Hepatocyte (in vitro differentiated cells): ENCODE measurements at regions not wholly inside any gene's neighbourhood (a gene's known extent, or its start where the extent isn't known, plus 50 kb on each side); places are given as distances from the start of the nearest gene placed in this dataset.

Experiments
- CTCF ChIP-seq: fragments of 200-600 bp; sonication (generic); IDR thresholded peaks from 2 replicates; pipeline ENCODE4 v1.5.1; 2016; ENCODE audit warnings: antibody characterized with exemption, mild to moderate bottlenecking; ENCODE audit not compliant: poor library complexity
- EZH2phosphoT487 ChIP-seq: fragments of 200-600 bp; sonication (generic); IDR thresholded peaks from one replicate; pipeline ENCODE4 v1.6.1; 2018; ENCODE audit warnings: antibody characterized with exemption, mild to moderate bottlenecking, low read depth, moderate library complexity; ENCODE audit not compliant: unreplicated experiment, severe bottlenecking

- TF ChIP-seq CTCF (no peak), EZH2phosphoT487 (no peak)
Measured at GRCh38 chr2:21781962-21782361, 658.2 kb downstream of the TDRD15 start.
